IMR-90 (cell line): ENCODE measurements at regions not wholly inside any gene's neighbourhood (a gene's known extent, or its start where the extent isn't known, plus 50 kb on each side); places are given as distances from the start of the nearest gene placed in this dataset.

Experiments
- ATAC-seq: fragments of 200-7000 bp; cut with Tn5 transposase; 2 replicates; pipeline ENCODE4 v1.9.1; 2020; ENCODE audit warnings: low read depth, mild to moderate bottlenecking, moderate library complexity
- BruUV-seq: library from RNA; stranded (reverse); fragments of 400-500 nt; replicated peaks from 2 replicates; lab custom pipeline; 2021; lab: Mats Ljungman, UMichigan
- CTCF ChIA-PET: fragments of 300-600 bp; formaldehyde crosslinking; extraction: SDS; loops from one replicate; lab custom pipeline; 2021; ENCODE audit warnings: antibody characterized with exemption; lab: Yijun Ruan, JAX
- POLR2A ChIA-PET: fragments of 300-600 bp; sonication (Branson Sonifier 250); formaldehyde crosslinking; loops from one replicate; lab custom pipeline; 2022; ENCODE audit warnings: antibody characterized with exemption; ENCODE audit not compliant: unreplicated experiment; lab: Charles Lee
- DNase-seq: peaks from one replicate; pipeline ENCODE4 v3.0.0; 2013
- H2AFZ ChIP-seq: replicated peaks from 2 replicates; pipeline ENCODE3; 2013; ENCODE audit warnings: low read length, mild to moderate bottlenecking; ENCODE audit not compliant: poor library complexity
- H2AK5ac ChIP-seq: 2 replicates; pipeline ENCODE4 v1.6.1; 2013; ENCODE audit warnings: low read depth, low read length, inconsistent platforms
- H2AK9ac ChIP-seq: replicated peaks from 2 replicates; pipeline ENCODE3; 2013; ENCODE audit warnings: mild to moderate bottlenecking, low read depth, low read length, moderate library complexity; ENCODE audit not compliant: poor library complexity
- H2BK120ac ChIP-seq: 2 replicates; pipeline ENCODE4 v1.6.1; 2013; ENCODE audit warnings: low read depth, low read length, inconsistent platforms
- H2BK15ac ChIP-seq: 3 replicates; pipeline ENCODE4 v1.6.1; 2013; ENCODE audit warnings: low read depth, low read length, inconsistent platforms
- H2BK20ac ChIP-seq: 2 replicates; pipeline ENCODE4 v1.6.1; 2013; ENCODE audit warnings: low read depth, mild to moderate bottlenecking, inconsistent platforms, low read length, moderate library complexity
- H2BK5ac ChIP-seq: 2 replicates; pipeline ENCODE4 v1.6.1; 2013; ENCODE audit warnings: mild to moderate bottlenecking, low read depth, low read length, inconsistent platforms; ENCODE audit not compliant: poor library complexity, severe bottlenecking
- H3K14ac ChIP-seq: replicated peaks from 2 replicates; pipeline ENCODE4 v1.6.1; 2013; ENCODE audit warnings: low read depth, low read length, inconsistent platforms
- H3K18ac ChIP-seq: 2 replicates; pipeline ENCODE4 v1.6.1; 2013; ENCODE audit warnings: low read depth, low read length, control low read depth
- H3K23ac ChIP-seq: 2 replicates; pipeline ENCODE4 v1.6.1; 2013; ENCODE audit warnings: low read depth, low read length, inconsistent platforms
- H3K27ac ChIP-seq: 2 replicates; pipeline ENCODE4 v1.5.1; 2013; ENCODE audit warnings: mild to moderate bottlenecking, control low read depth, low read length; ENCODE audit not compliant: insufficient read depth
- H3K27me3 ChIP-seq: 2 replicates; pipeline ENCODE4 v1.6.1; 2013; ENCODE audit warnings: low read length; ENCODE audit not compliant: control insufficient read depth, insufficient read depth
- H3K36me3 ChIP-seq: 2 replicates; pipeline ENCODE4 v1.6.1; 2013; ENCODE audit warnings: low read length, mixed read lengths; ENCODE audit not compliant: control insufficient read depth, insufficient read depth
- H3K4ac ChIP-seq: 2 replicates; pipeline ENCODE4 v1.6.1; 2013; ENCODE audit warnings: low read depth, low read length, inconsistent platforms
- H3K4me1 ChIP-seq: 2 replicates; pipeline ENCODE4 v1.6.1; 2013; ENCODE audit warnings: low read length, mixed read lengths; ENCODE audit not compliant: control insufficient read depth, insufficient read depth
- H3K4me2 ChIP-seq: 2 replicates; pipeline ENCODE4 v1.6.1; 2013; ENCODE audit warnings: low read depth, mild to moderate bottlenecking, control low read depth, low read length, moderate library complexity
- H3K4me3 ChIP-seq: 2 replicates; pipeline ENCODE4 v1.5.1; 2013; ENCODE audit warnings: low read depth, mild to moderate bottlenecking, control low read depth, low read length, moderate library complexity; ENCODE audit not compliant: insufficient read depth
- H3K56ac ChIP-seq: 2 replicates; pipeline ENCODE4 v1.6.1; 2013; ENCODE audit warnings: low read length, inconsistent platforms; ENCODE audit not compliant: insufficient read depth; ENCODE audit errors: extremely low read depth
- H3K79me1 ChIP-seq, 2 experiments: 2 replicates each; pipeline ENCODE4 v1.6.1; 2013; ENCODE audit warnings: low read length in 2 of 2, inconsistent platforms in 1 of 2, low read depth in 1 of 2
- H3K9ac ChIP-seq: 2 replicates; pipeline ENCODE4 v1.6.1; 2013; ENCODE audit warnings: low read depth, low read length, control low read depth
- H3K9me1 ChIP-seq: 2 replicates; pipeline ENCODE4 v1.6.1; 2013; ENCODE audit warnings: low read length, inconsistent platforms; ENCODE audit not compliant: insufficient read depth
- H3K9me3 ChIP-seq: 2 replicates; pipeline ENCODE4 v1.6.1; 2013; ENCODE audit warnings: low read length; ENCODE audit not compliant: control insufficient read depth, insufficient read depth
- H4K20me1 ChIP-seq: 2 replicates; pipeline ENCODE4 v1.6.1; 2013; ENCODE audit warnings: low read length, inconsistent platforms; ENCODE audit not compliant: insufficient read depth
- H4K5ac ChIP-seq: 2 replicates; pipeline ENCODE4 v1.6.1; 2013; ENCODE audit warnings: mild to moderate bottlenecking, low read depth, low read length, control low read depth
- H4K8ac ChIP-seq, 2 experiments: 2 replicates each; pipeline ENCODE4 v1.6.1; 2013; ENCODE audit warnings: low read depth in 2 of 2, low read length in 2 of 2, control low read depth in 1 of 2, inconsistent platforms in 1 of 2
- H4K91ac ChIP-seq: 2 replicates; pipeline ENCODE4 v1.6.1; 2013; ENCODE audit warnings: low read depth, low read length, inconsistent platforms; ENCODE audit not compliant: insufficient read depth
- CEBPB ChIP-seq: IDR thresholded peaks from 2 replicates; pipeline ENCODE4 v1.6.1; 2012; ENCODE audit warnings: low read depth, low read length, improper control_type of control experiment
- CTCF ChIP-seq: conservative IDR thresholded peaks from 2 replicates; pipeline ENCODE4 v1.5.1; 2012; ENCODE audit warnings: mild to moderate bottlenecking, low read depth, low read length, improper control_type of control experiment
- ELK1 ChIP-seq: fragments of 150-350 bp; IDR thresholded peaks from 2 replicates; pipeline ENCODE4 v1.6.1; 2016; ENCODE audit warnings: low read depth, mild to moderate bottlenecking, low read length, moderate library complexity, borderline replicate concordance
- MAFK ChIP-seq: IDR thresholded peaks from 2 replicates; pipeline ENCODE4 v1.6.1; 2012; ENCODE audit warnings: low read depth, low read length, improper control_type of control experiment
- MXI1 ChIP-seq: IDR thresholded peaks from 2 replicates; pipeline ENCODE4 v1.6.1; 2012; ENCODE audit warnings: low read depth, mild to moderate bottlenecking, low read length, moderate library complexity, borderline replicate concordance
- NFE2L2 ChIP-seq: fragments of 150-350 bp; IDR thresholded peaks from 2 replicates; pipeline ENCODE4 v1.6.1; 2016; ENCODE audit warnings: low read depth, mild to moderate bottlenecking, low read length
- POLR2A ChIP-seq: IDR thresholded peaks from 2 replicates; pipeline ENCODE4 v1.6.1; 2012; ENCODE audit warnings: mild to moderate bottlenecking, low read depth, low read length
- RAD21 ChIP-seq: IDR thresholded peaks from 2 replicates; pipeline ENCODE4 v1.6.1; 2012; ENCODE audit warnings: low read length, improper control_type of control experiment
- RFX5 ChIP-seq: IDR thresholded peaks from 2 replicates; pipeline ENCODE4 v1.8.0; 2012; ENCODE audit warnings: low read depth, mild to moderate bottlenecking, low read length, moderate library complexity
- SMC3 ChIP-seq: fragments of 150-350 bp; IDR thresholded peaks from 2 replicates; pipeline ENCODE4 v1.6.1; 2016; ENCODE audit warnings: low read depth, mild to moderate bottlenecking, antibody characterized with exemption, low read length, moderate library complexity
- USF2 ChIP-seq: fragments of 150-350 bp; IDR thresholded peaks from 2 replicates; pipeline ENCODE4 v1.6.1; 2017; ENCODE audit warnings: mild to moderate bottlenecking, antibody characterized with exemption, low read length, low read depth
- WGBS, 2 experiments: methylation state at CpG; one replicate each; pipeline versions ENCODE4 v1.1.5 to v1.1.7; 2013; ENCODE audit warnings: missing lambda C conversion rate in 2 of 2; ENCODE audit not compliant: insufficient read length in 1 of 2; ENCODE audit errors: extremely low coverage in 2 of 2; 5-methylcytosine and 5-hydroxymethylcytosine counted together
- dilution Hi-C: fragments of 300-500 bp; cut with HindIII; formaldehyde crosslinking; loops from one replicate; pipeline ENCODE4 v1.14.3; 2018; ENCODE audit warnings: low sequenced_read_pairs; ENCODE audit not compliant: unreplicated experiment
- in situ Hi-C: fragments of 300-500 bp; cut with MboI; formaldehyde crosslinking; loops from 3 replicates; pipeline ENCODE4 v1.14.3; 2019; ENCODE audit warnings: low sequenced_read_pairs, inconsistent platforms, mixed read lengths
- intact Hi-C: fragments of 100-400 bp; cut with micrococcal nuclease; formaldehyde crosslinking; loops from 2 replicates; pipeline ENCODE4 v1.10.0; 2022

GRCh38 chr15:98131924-98132323 lies 171.4 kb downstream of the ARRDC4 start:
- no peak overlapping the region for H2AFZ ChIP-seq
- H3K4me2 ChIP-seq = no peak overlapping the region
- ATAC-seq = no peak
- H3K14ac ChIP-seq = no peak overlapping the region
- no peak overlapping the region for H3K56ac ChIP-seq
- no peak overlapping the region for H4K8ac ChIP-seq
- DNase-seq = no peak
- H2BK120ac ChIP-seq = no peak overlapping the region
- no peaks in the 10 kb centered on the region for H3K36me3 ChIP-seq
- H2BK20ac ChIP-seq = no peak overlapping the region
- no peak overlapping the region for H3K18ac ChIP-seq
- in situ Hi-C loops = no loop called here
- no peak overlapping the region for H3K4me3 ChIP-seq
- no peak overlapping the region for H2AK9ac ChIP-seq
- H3K9me3 ChIP-seq = peaks cover 30% of the 10 kb centered on the region
- H2BK15ac ChIP-seq = no peak overlapping the region
- no peak overlapping the region for H3K23ac ChIP-seq
- H3K4me1 ChIP-seq = no peaks in the 10 kb centered on the region
- H3K27me3 ChIP-seq = no peaks in the 10 kb centered on the region
- H3K4ac ChIP-seq = no peak overlapping the region
- H3K9ac ChIP-seq = no peak overlapping the region
- CTCF ChIA-PET = no interaction called here
- no peak overlapping the region for H4K91ac ChIP-seq
- H2AK5ac ChIP-seq = no peak overlapping the region
- H2BK5ac ChIP-seq = no peak overlapping the region
- no TSS peak for BruUV-seq
- 80% methylated on average over 1 of the region's 4 CpGs; no CpG with 5 or more reads in 1 of the 2 experiments for WGBS, 2 experiments
- dilution Hi-C loops = no loop called here
- POLR2A ChIA-PET = no interaction called here
- intact Hi-C loops = no loop called here
- H3K27ac ChIP-seq = no peak overlapping the region
- H3K79me1 ChIP-seq = no peaks in the 10 kb centered on the region
- H3K9me1 ChIP-seq = no peaks in the 10 kb centered on the region
- TF ChIP-seq SMC3 = no peak
- no peak for TF ChIP-seq MXI1
- no peak for TF ChIP-seq CEBPB
- no peak for TF ChIP-seq MAFK
- no peak for TF ChIP-seq NFE2L2
- TF ChIP-seq USF2 = no peak
- no peak for TF ChIP-seq RFX5
- TF ChIP-seq POLR2A = no peak
- no peak for TF ChIP-seq CTCF
- no peak for TF ChIP-seq RAD21
- no peak for TF ChIP-seq ELK1
- no peak overlapping the region for H4K5ac ChIP-seq
- no peaks in the 10 kb centered on the region for H4K20me1 ChIP-seq
